K562 (cell line): ENCODE measurements at regions not wholly inside any gene's neighbourhood (a gene's known extent, or its start where the extent isn't known, plus 50 kb on each side); places are given as distances from the start of the nearest gene placed in this dataset.

Experiments
- ETS1 ChIP-seq: conservative IDR thresholded peaks from 2 replicates; pipeline ENCODE4 v1.6.1; 2011; ENCODE audit warnings: low read depth, mild to moderate bottlenecking, low read length; ENCODE audit not compliant: control insufficient read depth
- EZH2 ChIP-seq: IDR thresholded peaks from 2 replicates; pipeline ENCODE4 v1.6.1; 2012; ENCODE audit warnings: low read depth, mild to moderate bottlenecking, inconsistent platforms, low read length, borderline replicate concordance

GRCh38 chr13:71924931-71925330, 57.9 kb upstream of the DACH1 start:
- TF ChIP-seq EZH2 (no peak), ETS1 (no peak)
